ENCODE measurements at regions not wholly inside any gene's neighbourhood (a gene's known extent, or its start where the extent isn't known, plus 50 kb on each side); places are given as distances from the start of the nearest gene placed in this dataset.

DNA sequence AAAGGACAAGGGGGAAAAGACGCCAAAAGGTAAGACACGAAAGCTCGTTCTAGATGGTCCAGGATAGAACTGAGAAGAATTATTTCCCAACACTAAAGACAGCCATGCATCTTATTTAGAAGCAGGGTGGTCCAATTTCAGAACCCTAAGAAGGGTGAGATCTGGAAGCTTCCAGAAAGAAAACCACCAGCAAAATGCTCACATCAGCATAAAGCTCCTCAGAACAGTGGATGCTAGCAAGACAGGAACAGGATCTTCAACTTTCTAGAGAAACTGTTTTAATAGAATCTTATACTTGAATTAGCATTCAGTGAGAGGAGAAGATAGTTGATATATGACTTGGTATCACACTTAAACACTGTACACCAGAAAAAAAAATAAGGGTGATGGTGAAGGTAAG, 101.5 kb downstream of the ZFP64 start:
- CTCF ChIA-PET (ENCODE audit: partially characterized antibody) = interaction anchor here (0.6 to 1.5 kb wide), 2 partner anchors 451 to 472 kb away, joined by 3 to 4 read pairs; no protein-coding TSS in a partner anchor
- POLR2A ChIA-PET (ENCODE audit: partially characterized antibody) = no interaction called here

More for the DNA sequence above, 101.5 kb downstream of the ZFP64 start:
- H3K4ac ChIP-seq (replicated peaks; ENCODE audit: insufficient read length, low read depth, low read length) = no peak overlapping the region
- no peak overlapping the region for H2BK20ac ChIP-seq (ENCODE audit: low read length)
- no peak overlapping the region for H4K91ac ChIP-seq (replicated peaks; ENCODE audit: insufficient read length, low read length)
- H3K79me1 ChIP-seq (ENCODE audit: low read depth, low read length) = no peaks in the 10 kb centered on the region
- WGBS, 2 experiments (ENCODE audit: extremely low coverage in 1 of 2, insufficient coverage in 1 of 2, insufficient read length in 1 of 2, insufficient replicate concordance in 2 of 2, low coverage in 1 of 2, low lambda C conversion rate in 2 of 2, missing lambda C conversion rate in 1 of 2) = 92% methylated on average over 3 of the region's 3 CpGs; no CpG with 5 or more reads in 1 of the 2 experiments
- DNase-seq (ENCODE audit: low read depth in 1 of 2, low spot score in 2 of 2) (no peak), FAIRE-seq (no peak)
- no peak overlapping the region for H2BK120ac ChIP-seq (replicated peaks; ENCODE audit: low read depth, low read length)
- H3K56ac ChIP-seq (replicated peaks; ENCODE audit: insufficient read length, low read depth, low read length) = no peak overlapping the region
- H2BK12ac ChIP-seq (ENCODE audit: low read depth, low read length) = no peak overlapping the region
- no peak overlapping the region for H3K4me2 ChIP-seq (ENCODE audit: insufficient read depth in 1 of 2, low read depth in 2 of 2, low read length in 2 of 2)
- H3K36me3 ChIP-seq (ENCODE audit: control insufficient read depth in 2 of 4, insufficient read depth in 4 of 4, low read length in 3 of 4) = peaks cover 11 to 39% (median 25%) of the 10 kb centered on the region in 4 experiments
- H3K27me3 ChIP-seq (replicated peaks in 1 of 4; ENCODE audit: control insufficient read depth in 3 of 4, extremely low read depth in 1 of 4, insufficient read depth in 3 of 4, low read length in 3 of 4) = no peaks in the 10 kb centered on the region
- no peak overlapping the region for H3K9ac ChIP-seq (replicated peaks in 1 of 4; ENCODE audit: extremely low read depth in 1 of 4, low read depth in 3 of 4, low read length in 3 of 4)
- H3K4me1 ChIP-seq (replicated peaks in 1 of 4; ENCODE audit: control insufficient read depth in 3 of 4, insufficient read depth in 4 of 4, low read length in 3 of 4) = peaks cover 0 to 1% (median 0%) of the 10 kb centered on the region in 4 experiments; a peak in 2 of 7 replicates
- H3K23me2 ChIP-seq (ENCODE audit: low read depth, low read length) = no peaks in the 10 kb centered on the region
- no peaks in the 10 kb centered on the region for H4K20me1 ChIP-seq (replicated peaks in 1 of 2; ENCODE audit: control insufficient read depth in 1 of 2, insufficient read depth in 2 of 2, low read length in 2 of 2)
- no peak overlapping the region for H2BK5ac ChIP-seq (ENCODE audit: low read depth, low read length)
- H3K23ac ChIP-seq (ENCODE audit: insufficient read length) = no peak overlapping the region
- peaks cover 17 to 19% of the 10 kb centered on the region in 2 experiments for H3K9me3 ChIP-seq (ENCODE audit: insufficient read depth in 2 of 2, low read depth in 1 of 2, low read length in 1 of 2)
- no peak overlapping the region for H3K14ac ChIP-seq (ENCODE audit: insufficient read length)
- no peak overlapping the region for H2AK5ac ChIP-seq (ENCODE audit: low read depth, low read length)
- H3K27ac ChIP-seq (ENCODE audit: low read depth, low read length) = no peak overlapping the region
- no peak for TF ChIP-seq KDM5A (IDR thresholded peaks at IDR 0.05; ENCODE audit: low read length)
- TF ChIP-seq, protein P1, sequence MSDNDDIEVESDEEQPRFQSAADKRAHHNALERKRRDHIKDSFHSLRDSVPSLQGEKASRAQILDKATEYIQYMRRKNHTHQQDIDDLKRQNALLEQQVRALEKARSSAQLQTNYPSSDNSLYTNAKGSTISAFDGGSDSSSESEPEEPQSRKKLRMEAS (IDR thresholded peaks at IDR 0.05) = no peak
- TF ChIP-seq TAF7 (optimal IDR thresholded peaks at IDR 0.05; ENCODE audit: borderline replicate concordance, low read depth, low read length) = no peak
- no peak for TF ChIP-seq TEAD4 (IDR thresholded peaks at IDR 0.05; ENCODE audit: low read depth, low read length)
- TF ChIP-seq NANOG (IDR thresholded peaks at IDR 0.05; ENCODE audit: insufficient read depth, low read depth, low read length, poor library complexity, severe bottlenecking) = no peak
- TF ChIP-seq NRF1 (IDR thresholded peaks at IDR 0.05; ENCODE audit: low read depth, low read length) = no peak
- TF ChIP-seq SAP30 (IDR thresholded peaks at IDR 0.05; ENCODE audit: insufficient read depth, insufficient replicate concordance, low read length) = no peak
- no peak for TF ChIP-seq CEBPB (IDR thresholded peaks at IDR 0.05; ENCODE audit: low read depth, low read length)
- TF ChIP-seq RAD21 (IDR thresholded peaks at IDR 0.05 in 1 of 2, conservative IDR thresholded peaks at IDR 0.05 in 1 of 2; ENCODE audit: low read depth in 2 of 2, low read length in 2 of 2) = no peak
- TF ChIP-seq SUZ12 (IDR thresholded peaks at IDR 0.05; ENCODE audit: low read length) = no peak
- H3K79me2 ChIP-seq (ENCODE audit: control insufficient read depth in 1 of 2, insufficient read depth in 2 of 2, low read length in 2 of 2) = no peaks in the 10 kb centered on the region
- no peak overlapping the region for H2AFZ ChIP-seq (ENCODE audit: low read length)
- no peak overlapping the region for H4K8ac ChIP-seq (ENCODE audit: extremely low read depth, insufficient read depth, low read length)
- no peak overlapping the region for H2BK15ac ChIP-seq (ENCODE audit: low read length)
- no peak overlapping the region for H4K5ac ChIP-seq (ENCODE audit: insufficient read length, low read depth, low read length)
- H3K4me3 ChIP-seq (ENCODE audit: extremely low read depth in 1 of 4, insufficient read depth in 2 of 4, low read depth in 3 of 4, low read length in 4 of 4) = no peak overlapping the region
- no peak overlapping the region for H3K18ac ChIP-seq (ENCODE audit: extremely low read depth, low read length)

All from H1 (cell line).